ENCODE measurements at regions not wholly inside any gene's neighbourhood (a gene's known extent, or its start where the extent isn't known, plus 50 kb on each side); places are given as distances from the start of the nearest gene placed in this dataset.

- DNase-seq (ENCODE audit: low read depth, low spot score): no peak
Measured at GRCh38 chr2:200054681-200055468, 99.5 kb downstream of the MAIP1 start.

DNA sequence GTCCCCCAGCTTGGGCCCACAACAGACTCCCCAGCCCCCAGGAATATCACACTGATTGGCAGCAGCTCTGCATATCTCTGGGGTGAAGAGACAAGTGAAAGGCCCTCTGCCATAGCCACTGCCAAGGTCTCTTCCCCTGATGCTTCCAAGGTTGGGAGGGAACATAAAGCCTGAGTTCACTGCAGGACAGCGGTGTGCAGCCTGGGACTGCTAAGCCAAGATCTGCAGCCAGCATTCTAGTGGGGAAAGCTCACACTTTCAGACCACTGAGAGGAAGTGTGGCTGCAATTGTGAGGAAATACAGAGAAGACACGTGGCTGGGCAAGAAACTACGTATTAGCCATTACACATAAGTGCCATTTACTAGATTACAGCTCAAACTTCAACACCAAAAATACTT lies 100.7 kb downstream of the MAIP1 start:
- no peak for DNase-seq (ENCODE audit: low read depth, low spot score)

DNA sequence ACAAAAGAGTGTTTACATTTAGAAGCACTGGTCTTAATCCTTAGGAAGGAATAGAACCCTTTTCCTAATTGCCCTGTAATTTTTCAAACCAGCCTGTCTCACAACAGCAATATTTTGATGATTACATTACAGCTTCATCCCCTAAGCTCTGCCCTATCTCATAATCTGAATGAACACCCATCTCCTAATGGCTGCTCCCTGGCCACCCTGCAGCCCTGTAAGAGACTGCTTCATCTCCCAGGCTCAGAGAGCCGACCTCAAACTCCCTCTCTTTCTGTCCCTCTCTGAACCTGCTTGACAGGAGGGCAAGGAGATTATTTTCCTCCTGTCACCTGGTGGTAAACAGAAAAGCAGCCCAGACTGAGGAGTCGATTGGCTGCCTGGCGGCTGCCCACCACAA lies 107.8 kb downstream of the MAIP1 start:
- no peak for DNase-seq (ENCODE audit: low read depth, low spot score)

- no peak for DNase-seq (ENCODE audit: low read depth, low spot score)
Measured at GRCh38 chr2:200064879-200065278, 109.5 kb downstream of the MAIP1 start.

- DNase-seq (ENCODE audit: low read depth, low spot score): no peak
Measured at GRCh38 chr2:200065477-200065876, 110.1 kb downstream of the MAIP1 start.

- DNase-seq (ENCODE audit: low read depth, low spot score): no peak
Measured at GRCh38 chr2:200066417-200066816, 111.0 kb downstream of the MAIP1 start.

DNA sequence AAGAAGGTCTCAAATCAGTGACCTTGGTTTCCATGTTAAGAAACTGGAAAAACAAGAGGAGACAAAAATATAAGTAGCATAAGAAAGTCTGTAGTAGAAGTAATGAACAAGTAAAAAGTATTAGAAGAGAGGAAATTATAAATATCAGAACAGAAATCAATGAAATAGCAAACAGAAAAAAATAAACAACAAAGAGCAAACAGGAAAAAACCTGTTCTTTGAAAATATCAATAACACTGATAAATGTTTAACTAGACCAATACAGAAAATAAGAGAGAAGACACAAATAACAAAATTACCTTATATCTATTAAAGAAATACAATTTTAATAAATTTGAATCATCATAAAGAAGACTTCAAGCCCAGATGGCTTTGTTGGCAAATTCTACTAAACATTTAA lies 113.3 kb downstream of the MAIP1 start:
- no peak for DNase-seq (ENCODE audit: low read depth, low spot score)

- DNase-seq (ENCODE audit: low read depth, low spot score): no peak
Measured at GRCh38 chr2:200077210-200077650, 121.8 kb downstream of the MAIP1 start.

DNA sequence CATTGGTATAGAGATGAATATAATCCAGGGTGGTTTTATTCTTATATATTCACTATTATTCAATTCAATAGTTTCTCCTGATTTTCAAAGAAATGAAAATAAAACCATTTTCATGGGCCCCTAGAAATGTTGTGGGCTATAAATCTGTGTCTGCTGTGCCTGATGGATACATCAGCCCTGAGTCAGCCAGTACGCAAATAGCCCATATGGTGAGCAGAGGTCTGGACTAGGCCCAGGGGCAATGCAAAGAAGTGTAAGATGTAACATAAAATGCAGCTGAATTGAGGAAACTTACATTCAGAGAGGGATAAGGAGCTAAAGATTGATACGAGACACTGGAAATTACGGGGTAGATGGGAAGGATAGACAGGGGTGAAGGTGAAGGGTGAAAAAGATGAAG lies 122.5 kb downstream of the MAIP1 start:
- DNase-seq (ENCODE audit: low read depth, low spot score): no peak

DNA sequence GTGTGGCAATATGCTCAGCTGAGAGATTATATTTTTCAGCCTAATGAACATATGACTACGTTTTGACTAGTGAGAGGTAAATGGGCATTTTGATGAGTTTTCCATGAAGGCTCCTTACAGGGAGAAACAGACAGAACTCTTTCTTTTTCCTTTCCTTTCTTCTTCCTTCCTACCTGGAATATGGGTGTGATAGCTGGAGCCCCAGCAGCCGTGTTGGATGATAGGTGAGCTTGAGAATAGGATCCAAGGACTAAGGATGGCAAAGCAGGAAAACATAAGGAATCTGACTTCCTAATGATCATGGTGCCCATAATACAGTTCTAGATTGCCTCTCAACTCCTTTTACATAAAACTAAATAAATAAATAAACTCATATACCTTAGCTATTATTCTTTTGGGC lies 124.0 kb downstream of the MAIP1 start:
- no peak for DNase-seq (ENCODE audit: low read depth, low spot score)

- no peak for DNase-seq (ENCODE audit: low read depth, low spot score)
Measured at GRCh38 chr2:200081236-200081635, 125.9 kb downstream of the MAIP1 start.

GRCh38 chr2:200081811-200082210 lies 126.4 kb downstream of the MAIP1 start:
- no peak for DNase-seq (ENCODE audit: low read depth, low spot score)

GRCh38 chr2:200084036-200084435 lies 128.7 kb downstream of the MAIP1 start:
- DNase-seq (ENCODE audit: low read depth, low spot score): no peak

GRCh38 chr2:200086911-200087310 lies 131.5 kb downstream of the MAIP1 start:
- no peak for DNase-seq (ENCODE audit: low read depth, low spot score)

DNA sequence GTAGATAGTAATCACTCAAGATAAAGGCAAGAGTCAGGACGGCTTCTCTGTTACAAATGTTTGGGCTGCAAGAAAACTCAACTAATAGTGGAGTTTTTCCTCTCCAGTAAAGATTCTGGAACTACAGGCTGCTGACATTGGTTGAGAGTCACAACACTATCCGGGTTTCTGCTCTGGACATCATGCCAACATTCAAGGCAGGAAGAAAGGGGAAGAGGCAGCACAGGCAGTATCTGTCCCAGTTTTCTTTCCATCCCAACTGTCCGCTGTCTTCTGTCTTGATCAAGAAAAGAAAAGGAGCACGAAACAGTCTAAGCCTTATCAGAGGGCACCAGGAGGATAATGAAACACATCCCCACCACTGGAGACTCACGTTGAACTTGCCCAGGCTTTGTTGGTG lies 132.1 kb downstream of the MAIP1 start:
- no peak for DNase-seq (ENCODE audit: low read depth, low spot score)

DNA sequence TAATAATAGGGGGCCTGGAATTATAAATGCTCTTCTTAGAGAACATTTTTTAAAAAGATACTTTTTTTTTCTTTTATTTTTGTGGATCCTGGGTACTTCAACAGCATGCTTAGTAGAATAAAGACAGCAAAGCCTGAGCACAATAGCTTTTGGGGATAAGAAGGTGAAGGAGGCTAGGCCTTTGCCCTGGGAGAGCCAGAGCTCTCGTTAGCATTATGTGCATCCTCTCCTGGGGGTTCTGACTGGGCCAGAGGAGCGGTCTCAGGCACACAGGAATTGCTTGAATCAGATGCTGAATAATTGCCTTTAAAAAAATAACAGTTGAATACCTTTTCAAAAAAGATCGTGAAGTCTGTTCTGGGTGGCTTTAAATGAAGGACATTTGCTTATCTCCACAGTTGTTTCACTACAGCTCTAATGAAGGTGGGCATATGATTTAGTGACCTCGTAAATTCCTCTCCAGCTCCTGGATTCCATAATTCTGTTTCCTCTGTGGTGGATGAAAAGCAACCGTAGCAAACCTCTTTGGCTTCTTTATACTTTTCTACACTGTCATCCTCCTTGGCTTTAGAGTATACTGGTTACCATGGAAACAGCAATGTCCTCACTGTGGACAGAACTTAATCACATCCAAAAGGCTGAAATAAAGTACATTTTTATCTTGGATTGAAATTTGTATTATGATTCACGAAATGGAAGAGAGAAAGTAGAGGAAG lies 133.8 kb downstream of the MAIP1 start:
- DNase-seq (ENCODE audit: low read depth, low spot score): no peak

GRCh38 chr2:200089756-200090109 lies 134.4 kb downstream of the MAIP1 start:
- no peak for DNase-seq (ENCODE audit: low read depth, low spot score)

- no peak for DNase-seq (ENCODE audit: low read depth, low spot score)
Measured at GRCh38 chr2:200090683-200091082, 135.3 kb downstream of the MAIP1 start.

DNA sequence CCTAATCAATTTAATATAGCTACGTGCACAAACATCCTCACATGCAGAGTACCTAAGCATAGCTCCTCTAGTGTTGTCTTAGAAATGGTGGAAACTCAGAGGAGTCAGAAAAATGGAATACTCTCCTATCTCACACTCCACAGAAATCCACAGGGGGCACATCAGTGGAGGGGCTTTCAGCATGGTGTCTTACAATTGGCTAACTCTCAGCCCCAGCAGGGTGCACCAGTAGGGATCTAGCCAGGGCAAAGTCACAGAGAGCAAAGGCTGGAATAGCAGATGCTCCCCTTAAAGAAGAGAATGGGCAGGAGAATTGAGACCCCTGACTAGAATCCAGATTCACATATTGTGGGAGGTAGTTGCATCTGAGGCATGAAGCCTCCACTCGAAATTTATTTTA lies 135.7 kb downstream of the MAIP1 start:
- no peak for DNase-seq (ENCODE audit: low read depth, low spot score)

- no peak for DNase-seq (ENCODE audit: low read depth, low spot score)
Measured at GRCh38 chr2:200092235-200092634, 136.9 kb downstream of the MAIP1 start.

GRCh38 chr2:200095436-200095835 lies 140.1 kb downstream of the MAIP1 start:
- DNase-seq (ENCODE audit: low read depth, low spot score): no peak

DNA sequence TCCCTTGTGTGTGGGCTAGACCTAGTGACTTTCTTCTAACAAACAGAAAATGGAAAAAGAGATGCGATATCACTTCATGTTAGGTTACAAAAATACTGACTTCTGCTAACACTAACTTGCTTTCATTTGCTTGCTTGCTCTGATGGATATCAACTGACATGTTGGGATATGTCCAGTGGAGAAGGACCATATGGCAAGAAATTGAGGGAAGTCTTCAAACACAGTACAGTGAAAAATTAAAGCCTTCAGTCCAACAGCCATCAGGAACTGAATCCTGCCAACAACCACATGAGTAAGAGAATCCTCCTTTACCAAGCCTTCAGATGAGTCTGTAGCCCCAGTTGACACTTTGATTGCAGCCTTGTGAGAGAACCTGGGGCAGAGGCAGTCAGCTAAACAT lies 143.9 kb downstream of the MAIP1 start:
- no peak for DNase-seq (ENCODE audit: low read depth, low spot score)

GRCh38 chr2:200100027-200100426 lies 144.6 kb downstream of the MAIP1 start:
- DNase-seq (ENCODE audit: low read depth, low spot score): no peak

Measured in pulmonary artery endothelial cell (primary cell).